BLaER1 (cell line): ENCODE measurements at regions not wholly inside any gene's neighbourhood (a gene's known extent, or its start where the extent isn't known, plus 50 kb on each side); places are given as distances from the start of the nearest gene placed in this dataset.

Experiments
- H3K27ac ChIP-seq: shearing (Covaris generic); formaldehyde crosslinking; 2 replicates; pipeline ENCODE4 v1.8.1; 2022
- H3K27me3 ChIP-seq: shearing (Covaris generic); formaldehyde crosslinking; 2 replicates; pipeline ENCODE4 v1.8.1; 2022
- H3K36me3 ChIP-seq: shearing (Covaris generic); formaldehyde crosslinking; 2 replicates; pipeline ENCODE4 v1.8.1; 2022
- H3K4me1 ChIP-seq: shearing (Covaris generic); formaldehyde crosslinking; 2 replicates; pipeline ENCODE4 v1.8.1; 2022
- H3K4me2 ChIP-seq: shearing (Covaris generic); formaldehyde crosslinking; 2 replicates; pipeline ENCODE4 v1.8.1; 2022
- H3K4me3 ChIP-seq: shearing (Covaris generic); formaldehyde crosslinking; 2 replicates; pipeline ENCODE4 v1.8.1; 2022
- H3K9ac ChIP-seq: shearing (Covaris generic); formaldehyde crosslinking; 2 replicates; pipeline ENCODE4 v1.8.1; 2022
- H3K9me3 ChIP-seq: shearing (Covaris generic); formaldehyde crosslinking; 2 replicates; pipeline ENCODE4 v1.8.1; 2022
- H4K20me1 ChIP-seq: shearing (Covaris generic); formaldehyde crosslinking; 2 replicates; pipeline ENCODE4 v1.8.1; 2022
- Cebpa-rat ChIP-seq: shearing (Covaris generic); IDR thresholded peaks from 2 replicates; pipeline ENCODE4 v1.8.1; 2022

GRCh38 chr5:173736374-173736773, 119.9 kb upstream of the BOD1 start:
- no peaks in the 10 kb centered on the region for H4K20me1 ChIP-seq
- peak overlapping the region; percentile 64; the same call in 1 of the 2 replicates for H3K27ac ChIP-seq
- no peaks in the 10 kb centered on the region for H3K9me3 ChIP-seq
- no peak for TF ChIP-seq Cebpa-rat
- H3K4me3 ChIP-seq = no peak overlapping the region
- peak overlapping the region; percentile 82 for H3K4me2 ChIP-seq
- no peaks in the 10 kb centered on the region for H3K27me3 ChIP-seq
- H3K36me3 ChIP-seq = no peaks in the 10 kb centered on the region
- H3K4me1 ChIP-seq = peaks cover 58% of the 10 kb centered on the region
- no peak overlapping the region for H3K9ac ChIP-seq

GRCh38 chr5:173736923-173737412, 120.5 kb upstream of the BOD1 start:
- no peaks in the 10 kb centered on the region for H3K9me3 ChIP-seq
- H3K4me2 ChIP-seq = peak overlapping the region; percentile 82
- H3K36me3 ChIP-seq = no peaks in the 10 kb centered on the region
- peaks cover 62% of the 10 kb centered on the region for H3K4me1 ChIP-seq
- 0 out of 2 replicates have a peak overlapping the region, but pooled peaks have one; percentile 14 for H3K4me3 ChIP-seq
- no peak overlapping the region for H3K9ac ChIP-seq
- no peak for TF ChIP-seq Cebpa-rat
- H4K20me1 ChIP-seq = no peaks in the 10 kb centered on the region
- peak overlapping the region; percentile 64; the same call in 1 of the 2 replicates for H3K27ac ChIP-seq
- no peaks in the 10 kb centered on the region for H3K27me3 ChIP-seq

- H3K9ac ChIP-seq = no peak overlapping the region
- no peak for TF ChIP-seq Cebpa-rat
- H3K27me3 ChIP-seq = no peaks in the 10 kb centered on the region
- no peaks in the 10 kb centered on the region for H3K9me3 ChIP-seq
- no peaks in the 10 kb centered on the region for H4K20me1 ChIP-seq
- no peak overlapping the region for H3K27ac ChIP-seq
- H3K4me2 ChIP-seq = no peak overlapping the region
- no peaks in the 10 kb centered on the region for H3K36me3 ChIP-seq
- H3K4me1 ChIP-seq = peaks cover 73% of the 10 kb centered on the region
- no peak overlapping the region for H3K4me3 ChIP-seq
These were observed 123.3 kb upstream of the BOD1 start for GRCh38 chr5:173739741-173740140.

GRCh38 chr5:173740400-173740799, 124.0 kb upstream of the BOD1 start:
- TF ChIP-seq Cebpa-rat = no peak
- Histone ChIP-seq H3K4me3 (no peak overlapping the region), H3K36me3 (no peaks in the 10 kb centered on the region), H3K9me3 (no peaks in the 10 kb centered on the region), H3K27me3 (no peaks in the 10 kb centered on the region), H3K9ac (no peak overlapping the region), H3K4me1 (peaks cover 73% of the 10 kb centered on the region), H4K20me1 (no peaks in the 10 kb centered on the region), H3K4me2 (no peak overlapping the region), H3K27ac (no peak overlapping the region)

GRCh38 chr5:173741087-173741486, 124.6 kb upstream of the BOD1 start:
- no peak overlapping the region for H3K4me2 ChIP-seq
- H3K4me1 ChIP-seq = peaks cover 73% of the 10 kb centered on the region
- no peak overlapping the region for H3K27ac ChIP-seq
- H4K20me1 ChIP-seq = no peaks in the 10 kb centered on the region
- H3K27me3 ChIP-seq = no peaks in the 10 kb centered on the region
- TF ChIP-seq Cebpa-rat = no peak
- no peaks in the 10 kb centered on the region for H3K9me3 ChIP-seq
- no peak overlapping the region for H3K4me3 ChIP-seq
- no peaks in the 10 kb centered on the region for H3K36me3 ChIP-seq
- H3K9ac ChIP-seq = no peak overlapping the region

- Histone ChIP-seq H3K9me3 (no peaks in the 10 kb centered on the region), H3K4me1 (peaks cover 65% of the 10 kb centered on the region), H3K9ac (no peak overlapping the region), H3K27ac (no peak overlapping the region), H4K20me1 (no peaks in the 10 kb centered on the region), H3K4me2 (peak overlapping the region; percentile 54), H3K36me3 (no peaks in the 10 kb centered on the region), H3K4me3 (no peak overlapping the region), H3K27me3 (no peaks in the 10 kb centered on the region)
- TF ChIP-seq Cebpa-rat = no peak
These were observed 125.4 kb upstream of the BOD1 start for GRCh38 chr5:173741729-173742431.

GRCh38 chr5:173742432-173742816, 126.0 kb upstream of the BOD1 start:
- no peak for TF ChIP-seq Cebpa-rat
- H3K9me3 ChIP-seq = no peaks in the 10 kb centered on the region
- no peaks in the 10 kb centered on the region for H4K20me1 ChIP-seq
- H3K4me1 ChIP-seq = peaks cover 60% of the 10 kb centered on the region
- no peak overlapping the region for H3K27ac ChIP-seq
- peak overlapping the region; percentile 54; the same call in 1 of the 2 replicates for H3K4me2 ChIP-seq
- no peak overlapping the region for H3K9ac ChIP-seq
- H3K4me3 ChIP-seq = no peak overlapping the region
- H3K27me3 ChIP-seq = no peaks in the 10 kb centered on the region
- no peaks in the 10 kb centered on the region for H3K36me3 ChIP-seq

GRCh38 chr5:173743641-173744343, 127.3 kb upstream of the BOD1 start:
- no peaks in the 10 kb centered on the region for H3K9me3 ChIP-seq
- H3K27ac ChIP-seq = peak overlapping the region; percentile 49
- TF ChIP-seq Cebpa-rat = no peak
- no peaks in the 10 kb centered on the region for H3K27me3 ChIP-seq
- peaks cover 46% of the 10 kb centered on the region for H3K4me1 ChIP-seq
- no peak overlapping the region for H3K4me3 ChIP-seq
- H4K20me1 ChIP-seq = no peaks in the 10 kb centered on the region
- H3K36me3 ChIP-seq = no peaks in the 10 kb centered on the region
- H3K4me2 ChIP-seq = peak overlapping the region; percentile 38
- H3K9ac ChIP-seq = no peak overlapping the region

- Histone ChIP-seq H4K20me1 (no peaks in the 10 kb centered on the region), H3K4me3 (no peak overlapping the region), H3K9me3 (no peaks in the 10 kb centered on the region), H3K4me1 (peaks cover 45% of the 10 kb centered on the region), H3K36me3 (no peaks in the 10 kb centered on the region), H3K9ac (no peak overlapping the region), H3K27me3 (no peaks in the 10 kb centered on the region), H3K4me2 (peak overlapping the region; percentile 38), H3K27ac (peak overlapping the region; percentile 49)
- TF ChIP-seq Cebpa-rat = no peak
These were observed 128.1 kb upstream of the BOD1 start for GRCh38 chr5:173744551-173744950.

- Histone ChIP-seq H3K27me3 (no peaks in the 10 kb centered on the region), H3K4me1 (peaks cover 45% of the 10 kb centered on the region), H3K27ac (no peak overlapping the region), H3K9me3 (no peaks in the 10 kb centered on the region), H4K20me1 (no peaks in the 10 kb centered on the region), H3K4me2 (peak overlapping the region; percentile 38), H3K36me3 (no peaks in the 10 kb centered on the region), H3K4me3 (no peak overlapping the region), H3K9ac (no peak overlapping the region)
- no peak for TF ChIP-seq Cebpa-rat
These were observed 128.7 kb upstream of the BOD1 start for GRCh38 chr5:173745123-173745522.
